CD4-positive, CD25-positive, alpha-beta regulatory T cell (primary cell): ENCODE measurements at regions not wholly inside any gene's neighbourhood (a gene's known extent, or its start where the extent isn't known, plus 50 kb on each side); places are given as distances from the start of the nearest gene placed in this dataset.
A peak's percentile ranks its signal among the peaks of the same experiment; 100 is the strongest.

Experiments
- ATAC-seq, 2 donors: fragments of 150-1000 bp; cut with Tn5 transposase; one replicate each; pipeline ENCODE4 v1.10.0; 2021; ENCODE audit warnings: low read depth in 2 of 2, moderate number of reproducible peaks in 2 of 2, moderate library complexity in 1 of 2
- DNase-seq, 3 donors: peaks; one replicate each; pipeline versions ENCODE4 v3.0.0 to v3.0.0-alpha.2; 2012 to 2022; ENCODE audit warnings: mixed read lengths in 1 of 3
- H3K27ac ChIP-seq: one replicate; pipeline ENCODE4 v1.7.0; 2013; ENCODE audit warnings: mild to moderate bottlenecking, low read length; ENCODE audit not compliant: insufficient read depth, poor library complexity, severe bottlenecking
- H3K27me3 ChIP-seq: one replicate; pipeline ENCODE4 v1.7.0; 2013; ENCODE audit warnings: low read length; ENCODE audit not compliant: control insufficient read depth, insufficient read depth
- H3K36me3 ChIP-seq: one replicate; pipeline ENCODE4 v1.7.0; 2013; ENCODE audit warnings: mild to moderate bottlenecking, low read length, moderate library complexity; ENCODE audit not compliant: control insufficient read depth, insufficient read depth
- H3K4me1 ChIP-seq: 2 replicates; pipeline ENCODE4 v1.7.0; 2013; ENCODE audit warnings: mild to moderate bottlenecking, low read length; ENCODE audit not compliant: insufficient read depth, control insufficient read depth, poor library complexity, severe bottlenecking
- H3K4me3 ChIP-seq: one replicate; pipeline ENCODE4 v1.7.0; 2013; ENCODE audit warnings: low read depth, mild to moderate bottlenecking, low read length, moderate library complexity
- H3K9me3 ChIP-seq, 2 experiments: 1 replicate in 1 of 2; 2 replicates in 1 of 2; pipeline ENCODE4 v1.7.0; 2013; ENCODE audit warnings: low read length in 2 of 2, mild to moderate bottlenecking in 1 of 2, moderate library complexity in 1 of 2; ENCODE audit not compliant: control insufficient read depth in 2 of 2
- H3K27ac Mint-ChIP-seq, 3 donors: one replicate each; pipeline ENCODE4 v1.8.0; 2020 to 2022; ENCODE audit warnings: mild to moderate bottlenecking in 3 of 3, mixed read lengths in 3 of 3, moderate library complexity in 2 of 3
- H3K27me3 Mint-ChIP-seq: one replicate; pipeline ENCODE4 v1.8.0; 2022; ENCODE audit warnings: mild to moderate bottlenecking, mixed read lengths
- H3K36me3 Mint-ChIP-seq: one replicate; pipeline ENCODE4 v1.8.0; 2020; ENCODE audit warnings: mixed read lengths
- H3K4me1 Mint-ChIP-seq, 4 donors: one replicate each; pipeline ENCODE4 v1.8.0; 2020 to 2022; ENCODE audit warnings: mixed read lengths in 4 of 4, mild to moderate bottlenecking in 1 of 4
- H3K4me3 Mint-ChIP-seq, 4 donors: one replicate each; pipeline ENCODE4 v1.8.0; 2020 to 2022; ENCODE audit warnings: mild to moderate bottlenecking in 4 of 4, mixed read lengths in 4 of 4, moderate library complexity in 3 of 4
- H3K9me3 Mint-ChIP-seq, 7 donors: one replicate each; pipeline ENCODE4 v1.8.0; 2020 to 2022; ENCODE audit warnings: mixed read lengths in 7 of 7, mild to moderate bottlenecking in 3 of 7, moderate library complexity in 2 of 7

DNA sequence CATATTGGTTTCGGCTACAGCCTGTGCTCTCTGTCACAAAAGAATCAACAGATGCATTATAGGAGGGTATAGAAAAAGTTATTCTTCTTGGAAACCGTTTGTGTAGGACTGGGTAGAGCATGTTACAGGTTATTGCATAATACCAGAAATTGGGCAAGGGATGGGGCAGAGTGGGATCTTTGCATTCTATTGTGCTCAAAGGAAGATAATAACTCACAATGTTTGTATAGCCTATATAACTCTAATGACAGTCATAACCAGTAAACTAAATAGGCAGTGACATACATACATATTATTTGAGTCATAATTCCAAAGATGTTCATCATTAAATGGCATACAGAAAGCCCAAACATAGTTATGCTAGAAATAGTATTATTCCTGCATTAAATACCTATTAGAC is 179.7 kb downstream of the XPNPEP1 start:
- no peaks in the 10 kb centered on the region for H3K9me3 ChIP-seq
- no peaks in the 10 kb centered on the region for H3K36me3 ChIP-seq

GRCh38 chr10:109743146-109743545 is 180.2 kb downstream of the XPNPEP1 start:
- H3K4me1 Mint-ChIP-seq: no peaks in the 10 kb centered on the region
- H3K4me3 Mint-ChIP-seq: no peak overlapping the region
- no peak overlapping the region for H3K27ac ChIP-seq
- ATAC-seq (no peak), DNase-seq (no peak)
- no peaks in the 10 kb centered on the region for H3K36me3 ChIP-seq
- no peaks in the 10 kb centered on the region for H3K36me3 Mint-ChIP-seq
- no peaks in the 10 kb centered on the region for H3K9me3 Mint-ChIP-seq
- H3K27me3 Mint-ChIP-seq: no peaks in the 10 kb centered on the region
- no peak overlapping the region for H3K27ac Mint-ChIP-seq
- H3K27me3 ChIP-seq: peaks cover 2% of the 10 kb centered on the region
- no peaks in the 10 kb centered on the region for H3K9me3 ChIP-seq
- H3K4me1 ChIP-seq: no peaks in the 10 kb centered on the region
- no peak overlapping the region for H3K4me3 ChIP-seq

More for the DNA sequence above, 179.7 kb downstream of the XPNPEP1 start:
- no peaks in the 10 kb centered on the region for H3K27me3 Mint-ChIP-seq
- peaks cover 0 to under 1% (median 0%) of the 10 kb centered on the region in 7 donors for H3K9me3 Mint-ChIP-seq
- Histone ChIP-seq H3K27ac (no peak overlapping the region), H3K4me1 (no peaks in the 10 kb centered on the region), H3K27me3 (peaks cover 2% of the 10 kb centered on the region), H3K4me3 (no peak overlapping the region)
- H3K4me3 Mint-ChIP-seq: no peak overlapping the region
- no peaks in the 10 kb centered on the region for H3K4me1 Mint-ChIP-seq
- DNase-seq: no peak
- no peaks in the 10 kb centered on the region for H3K36me3 Mint-ChIP-seq
- no peak overlapping the region for H3K27ac Mint-ChIP-seq
- no peak for ATAC-seq

DNA sequence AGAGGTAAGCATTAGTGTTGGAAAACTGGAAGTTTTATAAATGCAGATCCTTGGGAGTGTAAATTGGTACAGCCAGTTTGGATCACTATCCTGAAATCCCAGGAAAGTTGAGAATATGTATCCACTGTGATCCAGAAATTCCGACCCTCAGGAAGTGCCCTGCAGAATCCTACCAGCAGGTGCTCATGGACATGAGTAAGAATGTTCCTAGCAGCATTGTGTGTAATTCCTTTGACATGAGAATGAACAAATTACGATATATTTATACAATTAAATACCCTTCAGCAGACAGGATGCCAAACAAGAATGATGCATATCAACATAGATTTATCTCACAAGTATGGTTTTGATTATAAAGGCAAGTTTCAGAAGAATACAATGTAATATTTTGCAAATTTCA is 181.6 kb downstream of the XPNPEP1 start:
- peaks cover 0 to 2% (median 0%) of the 10 kb centered on the region in 7 donors for H3K9me3 Mint-ChIP-seq

GRCh38 chr10:109740436-109740835 is 182.9 kb downstream of the XPNPEP1 start:
- no peak for ATAC-seq

More for the DNA sequence above, 181.6 kb downstream of the XPNPEP1 start:
- Histone ChIP-seq H3K27ac (no peak overlapping the region), H3K4me3 (no peak overlapping the region), H3K9me3 (no peaks in the 10 kb centered on the region), H3K36me3 (no peaks in the 10 kb centered on the region), H3K4me1 (no peaks in the 10 kb centered on the region), H3K27me3 (peaks cover 2% of the 10 kb centered on the region)
- Mint-ChIP-seq H3K4me3 (no peak overlapping the region), H3K36me3 (no peaks in the 10 kb centered on the region), H3K27me3 (no peaks in the 10 kb centered on the region), H3K4me1 (no peaks in the 10 kb centered on the region), H3K27ac (no peak overlapping the region)
- no peak for ATAC-seq
- DNase-seq: no peak

DNA sequence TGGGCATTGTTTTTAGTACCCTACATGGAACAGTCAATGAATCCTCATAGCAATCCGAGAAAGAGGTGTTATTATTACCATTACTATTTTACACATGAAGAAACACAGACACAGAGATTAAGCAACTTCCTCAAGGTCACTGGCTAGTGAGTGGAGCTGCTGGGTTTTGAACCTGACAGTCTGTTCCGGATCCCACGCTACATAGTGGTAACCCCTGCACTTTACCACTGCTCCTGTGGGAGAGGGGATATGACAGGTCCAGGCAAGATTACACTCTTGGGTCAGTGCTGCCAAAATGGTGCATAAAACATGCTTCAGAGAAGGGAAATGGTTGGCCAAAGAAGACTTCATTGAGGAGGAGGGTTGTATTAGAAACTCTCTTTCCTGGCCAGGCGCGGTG is 185.7 kb downstream of the XPNPEP1 start:
- no peaks in the 10 kb centered on the region for H3K27me3 Mint-ChIP-seq
- H3K36me3 ChIP-seq: no peaks in the 10 kb centered on the region
- no peaks in the 10 kb centered on the region for H3K9me3 ChIP-seq
- no peak for ATAC-seq
- H3K9me3 Mint-ChIP-seq: peaks cover 0 to 2% (median 0%) of the 10 kb centered on the region in 7 donors
- no peaks in the 10 kb centered on the region for H3K4me1 ChIP-seq
- no peaks in the 10 kb centered on the region for H3K4me1 Mint-ChIP-seq
- H3K27me3 ChIP-seq: peaks cover 2% of the 10 kb centered on the region
- H3K27ac ChIP-seq: no peak overlapping the region
- H3K4me3 ChIP-seq: no peak overlapping the region
- H3K4me3 Mint-ChIP-seq: no peak overlapping the region
- peak overlapping the region in 1 of 3 donors; percentile 38 for H3K27ac Mint-ChIP-seq
- DNase-seq: no peak
- H3K36me3 Mint-ChIP-seq: no peaks in the 10 kb centered on the region

More at GRCh38 chr10:109740436-109740835, 182.9 kb downstream of the XPNPEP1 start:
- H3K27me3 Mint-ChIP-seq: no peaks in the 10 kb centered on the region
- H3K9me3 Mint-ChIP-seq: peaks cover 0 to 2% (median 0%) of the 10 kb centered on the region in 7 donors
- no peak for DNase-seq
- no peaks in the 10 kb centered on the region for H3K4me1 Mint-ChIP-seq
- no peak overlapping the region for H3K4me3 Mint-ChIP-seq
- peak overlapping the region in 1 of 3 donors; percentile 11 for H3K27ac Mint-ChIP-seq
- H3K27ac ChIP-seq: no peak overlapping the region
- no peaks in the 10 kb centered on the region for H3K36me3 ChIP-seq
- no peaks in the 10 kb centered on the region for H3K4me1 ChIP-seq
- no peaks in the 10 kb centered on the region for H3K9me3 ChIP-seq
- H3K4me3 ChIP-seq: no peak overlapping the region
- peaks cover 2% of the 10 kb centered on the region for H3K27me3 ChIP-seq
- H3K36me3 Mint-ChIP-seq: no peaks in the 10 kb centered on the region

- H3K27me3 ChIP-seq: peaks cover 2% of the 10 kb centered on the region
- H3K27ac Mint-ChIP-seq: no peak overlapping the region
- no peak overlapping the region for H3K4me3 ChIP-seq
- H3K4me1 Mint-ChIP-seq: no peaks in the 10 kb centered on the region
- peaks cover 0 to 2% (median 0%) of the 10 kb centered on the region in 7 donors for H3K9me3 Mint-ChIP-seq
- no peak for ATAC-seq
- no peak overlapping the region for H3K27ac ChIP-seq
- H3K36me3 Mint-ChIP-seq: no peaks in the 10 kb centered on the region
- H3K27me3 Mint-ChIP-seq: no peaks in the 10 kb centered on the region
- no peak overlapping the region for H3K4me3 Mint-ChIP-seq
- H3K4me1 ChIP-seq: no peaks in the 10 kb centered on the region
- H3K36me3 ChIP-seq: no peaks in the 10 kb centered on the region
- no peak for DNase-seq
- no peaks in the 10 kb centered on the region for H3K9me3 ChIP-seq
Observed at GRCh38 chr10:109737009-109737408, 186.3 kb downstream of the XPNPEP1 start.

GRCh38 chr10:109735776-109736175 is 187.5 kb downstream of the XPNPEP1 start:
- H3K36me3 ChIP-seq: no peaks in the 10 kb centered on the region
- H3K36me3 Mint-ChIP-seq: no peaks in the 10 kb centered on the region
- no peaks in the 10 kb centered on the region for H3K27me3 Mint-ChIP-seq
- H3K4me1 Mint-ChIP-seq: no peaks in the 10 kb centered on the region
- no peak overlapping the region for H3K4me3 Mint-ChIP-seq
- no peak overlapping the region for H3K27ac ChIP-seq
- H3K9me3 Mint-ChIP-seq: peaks cover 0 to 2% (median 0%) of the 10 kb centered on the region in 7 donors
- H3K27ac Mint-ChIP-seq: no peak overlapping the region
- no peak for ATAC-seq
- no peak overlapping the region for H3K4me3 ChIP-seq
- DNase-seq: no peak
- no peaks in the 10 kb centered on the region for H3K4me1 ChIP-seq
- no peaks in the 10 kb centered on the region for H3K9me3 ChIP-seq
- H3K27me3 ChIP-seq: no peaks in the 10 kb centered on the region

DNA sequence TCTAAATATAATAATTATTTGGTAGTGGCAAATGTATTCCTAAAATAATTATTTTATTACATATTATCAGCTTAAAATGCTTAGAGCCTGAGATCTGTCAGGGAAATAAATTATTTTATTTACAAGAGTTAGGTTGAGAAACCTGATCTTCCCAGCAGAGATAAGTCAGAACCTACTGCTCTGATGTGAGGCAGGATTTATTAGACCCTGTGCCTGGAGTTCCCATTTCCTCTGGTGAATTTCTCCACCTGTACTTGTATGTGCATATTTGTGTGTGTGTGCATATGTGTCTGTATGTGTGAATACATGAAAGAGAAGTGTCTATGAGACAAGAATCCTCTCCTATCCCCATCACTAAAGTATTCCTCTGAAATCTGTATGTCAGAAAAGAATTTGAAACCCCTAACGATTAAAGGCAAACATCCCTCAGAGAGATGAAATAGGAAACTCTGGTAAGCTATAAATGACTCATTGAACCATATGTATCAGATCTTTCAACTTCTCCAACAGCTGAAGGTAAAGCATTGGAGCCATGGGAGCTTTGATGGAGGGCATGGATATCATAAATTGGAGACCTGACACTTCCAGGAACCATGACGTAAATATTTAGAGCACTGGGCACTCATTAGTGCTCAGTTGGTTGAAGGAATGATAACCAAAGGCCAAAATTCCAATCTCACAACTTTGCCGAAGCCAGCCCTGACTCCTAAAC is 190.9 kb downstream of the XPNPEP1 start:
- no peaks in the 10 kb centered on the region for H3K9me3 ChIP-seq
- H3K4me3 ChIP-seq: no peak overlapping the region
- no peak overlapping the region for H3K27ac Mint-ChIP-seq
- H3K9me3 Mint-ChIP-seq: peaks cover 0 to 4% (median 0%) of the 10 kb centered on the region in 7 donors
- H3K27me3 ChIP-seq: no peaks in the 10 kb centered on the region
- no peaks in the 10 kb centered on the region for H3K36me3 Mint-ChIP-seq
- no peaks in the 10 kb centered on the region for H3K4me1 ChIP-seq
- H3K4me3 Mint-ChIP-seq: no peak overlapping the region
- DNase-seq (no peak), ATAC-seq (no peak)
- no peak overlapping the region for H3K27ac ChIP-seq
- no peaks in the 10 kb centered on the region for H3K27me3 Mint-ChIP-seq
- no peaks in the 10 kb centered on the region for H3K4me1 Mint-ChIP-seq
- no peaks in the 10 kb centered on the region for H3K36me3 ChIP-seq
